NCI-H524 (cell line): ENCODE measurements at regions not wholly inside any gene's neighbourhood (a gene's known extent, or its start where the extent isn't known, plus 50 kb on each side); places are given as distances from the start of the nearest gene placed in this dataset.

Experiments
- DNase-seq, 2 experiments: peaks; one replicate each; lab custom pipeline; 2025; lab: John Stamatoyannopoulos, UW

- DNase-seq, result no peak
These were observed 181.7 kb downstream of the GBA3 start for GRCh38 chr4:22874334-22874912.

- DNase-seq, result no peak
These were observed 181.2 kb downstream of the GBA3 start for GRCh38 chr4:22873899-22874298.

DNA sequence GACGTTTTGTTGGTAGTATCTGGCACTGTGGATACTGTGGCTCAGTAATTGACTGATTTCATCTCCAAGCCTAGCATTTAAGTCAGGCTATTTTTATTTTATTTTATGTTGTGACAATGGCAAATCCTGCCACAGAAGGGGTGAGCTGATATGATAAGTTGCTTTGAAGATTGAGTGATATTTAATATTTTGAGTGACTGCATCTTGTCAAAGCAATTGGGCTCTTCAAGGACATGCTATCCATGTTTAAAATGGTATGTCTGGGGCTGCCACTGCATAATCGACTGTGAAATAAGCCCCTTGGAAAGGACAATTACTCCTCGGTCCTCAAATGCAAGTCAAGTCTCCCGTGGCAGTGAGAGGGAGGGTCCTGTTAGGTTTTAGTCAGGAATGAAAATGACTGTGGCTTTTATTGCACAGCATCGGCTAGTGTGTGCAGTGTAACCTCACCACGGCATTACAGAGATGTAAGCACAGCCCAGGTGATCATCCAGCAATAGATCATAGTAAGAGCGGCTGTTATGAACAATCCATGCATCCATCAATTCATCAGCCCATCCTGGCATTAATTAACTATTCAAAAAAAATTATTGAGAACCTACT lies 178.2 kb downstream of the GBA3 start:
- DNase-seq, result no peak

- no peak for DNase-seq
These were observed 176.5 kb downstream of the GBA3 start for GRCh38 chr4:22869235-22869634.
